Activated naive CD4-positive, alpha-beta T cell treated with anti-CD3 and anti-CD28 coated beads, Interleukin-2, amount 50 U/mL, for 16 hours (primary cell): ENCODE measurements at regions not wholly inside any gene's neighbourhood (a gene's known extent, or its start where the extent isn't known, plus 50 kb on each side); places are given as distances from the start of the nearest gene placed in this dataset.
"Not testable (repeated sequence)": the region's sequence is repeated elsewhere in the genome, so short reads cannot be mapped to it uniquely, and the experiment has no call there.

ENCODE experiments used
- DNase-seq: peaks from one replicate; pipeline ENCODE4 v3.0.0-alpha.2; 2020

DNA sequence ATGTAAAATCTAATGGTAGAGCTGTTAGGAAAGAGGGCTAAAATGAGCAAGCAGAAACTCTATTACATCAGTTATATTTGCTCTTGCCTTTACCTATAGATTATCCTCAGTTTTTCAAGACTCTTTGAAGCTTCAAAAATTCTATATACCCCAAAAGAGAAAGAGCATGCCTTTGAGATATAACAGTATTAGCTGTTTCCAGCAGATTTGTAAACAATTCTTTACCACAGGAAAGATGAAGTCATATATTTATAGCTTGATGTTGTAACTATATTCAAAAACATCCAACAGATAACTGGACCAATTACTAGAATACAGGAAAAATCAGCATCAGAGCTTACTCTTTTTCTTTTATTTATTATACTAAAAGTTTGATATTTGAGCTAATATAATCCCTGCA lies 416.2 kb upstream of the TPK1 start:
- no peak for DNase-seq

DNA sequence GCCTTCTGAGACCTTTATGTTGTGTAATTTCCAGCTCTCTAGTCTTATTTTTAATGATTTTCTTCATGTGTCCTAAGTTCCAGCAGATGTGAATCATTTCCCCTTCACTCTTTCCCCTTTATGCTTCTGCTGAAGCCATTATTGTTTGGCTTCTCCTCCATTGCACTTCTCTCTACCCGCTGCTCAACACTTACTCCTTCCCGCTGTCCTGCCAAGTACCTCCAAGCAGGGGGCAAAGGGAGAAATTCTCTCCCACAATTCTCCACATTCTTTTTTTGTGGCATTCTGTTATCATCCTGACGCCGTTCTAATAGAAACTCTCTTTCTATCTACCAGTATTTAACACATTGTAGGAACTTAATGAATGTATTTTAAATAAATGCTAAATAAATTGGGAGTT lies 388.9 kb upstream of the TPK1 start:
- no peak for DNase-seq

DNA sequence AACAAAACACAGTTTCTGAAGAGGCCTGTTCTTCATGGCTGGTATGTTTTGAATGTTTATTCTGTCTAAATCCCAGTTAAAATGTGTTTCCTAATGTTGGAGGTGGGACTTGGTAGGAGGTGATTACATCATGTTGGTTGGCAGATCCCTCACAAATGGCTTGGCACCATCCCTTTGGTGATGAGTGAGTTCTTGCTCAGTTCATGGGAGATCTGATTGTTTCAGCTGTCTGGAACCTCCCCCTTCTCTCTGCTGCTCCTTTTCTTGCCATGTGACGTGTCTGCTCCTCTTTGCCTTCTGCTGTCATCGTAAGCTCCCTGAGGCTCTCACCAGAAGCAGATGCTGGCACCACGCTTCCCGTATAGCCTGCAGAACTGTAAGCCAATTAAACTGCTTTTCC lies 383.6 kb upstream of the TPK1 start:
- no peak for DNase-seq

DNA sequence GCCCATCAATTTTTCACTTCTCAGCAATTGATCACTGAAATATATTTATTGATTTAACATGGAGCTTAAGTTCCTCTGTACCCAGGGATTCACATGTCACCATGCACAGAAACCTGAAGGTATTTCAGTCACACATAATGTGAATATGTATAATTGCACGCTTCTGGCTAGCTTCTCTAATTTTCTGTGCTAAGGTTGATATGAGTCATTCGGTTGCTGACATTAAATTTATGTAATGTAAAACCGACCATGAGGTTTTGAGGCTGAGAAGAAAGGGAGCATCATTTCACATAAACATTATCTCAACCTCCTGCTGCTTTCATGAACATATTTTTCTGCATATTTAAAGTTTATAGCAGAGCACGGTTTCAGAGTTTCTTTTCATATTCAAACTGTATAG lies 381.0 kb upstream of the TPK1 start:
- DNase-seq: no peak

DNA sequence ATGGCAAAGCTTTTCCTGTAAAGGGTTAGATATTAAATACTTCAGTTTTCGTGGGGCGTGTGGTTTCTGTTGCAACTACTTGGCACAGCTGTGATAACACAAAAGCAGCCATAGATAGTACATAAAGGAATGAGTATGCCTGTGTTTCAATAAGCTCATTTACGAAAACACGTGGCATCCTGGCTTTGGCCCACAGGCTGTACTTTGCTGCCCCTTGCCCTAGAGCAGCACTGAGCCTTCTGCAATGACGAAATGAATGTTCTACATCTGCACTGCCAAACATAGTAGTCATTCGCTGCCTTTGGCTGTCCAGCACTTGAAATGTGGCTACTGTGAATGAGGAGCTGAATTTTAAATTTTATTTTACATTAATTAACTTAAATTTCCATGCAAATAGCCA lies 376.2 kb upstream of the TPK1 start:
- no peak for DNase-seq

DNA sequence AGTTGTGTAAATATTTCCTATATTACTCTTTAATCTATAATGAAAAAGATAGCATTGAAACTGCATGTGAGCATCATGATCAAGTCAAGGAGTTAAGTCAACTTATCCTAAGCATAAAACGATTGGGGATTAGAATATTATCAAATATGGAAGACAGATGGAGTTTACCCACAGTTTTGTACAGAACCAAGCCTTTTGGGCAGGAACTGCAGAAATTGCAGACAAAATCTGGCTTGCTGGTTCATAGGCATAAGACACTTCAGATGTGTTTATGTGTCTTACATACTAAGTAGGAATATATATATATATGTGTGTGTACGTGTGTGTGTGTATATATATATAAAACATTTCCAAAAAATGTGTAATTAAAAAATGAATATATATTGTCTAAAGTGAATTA lies 375.4 kb upstream of the TPK1 start:
- no peak for DNase-seq

DNA sequence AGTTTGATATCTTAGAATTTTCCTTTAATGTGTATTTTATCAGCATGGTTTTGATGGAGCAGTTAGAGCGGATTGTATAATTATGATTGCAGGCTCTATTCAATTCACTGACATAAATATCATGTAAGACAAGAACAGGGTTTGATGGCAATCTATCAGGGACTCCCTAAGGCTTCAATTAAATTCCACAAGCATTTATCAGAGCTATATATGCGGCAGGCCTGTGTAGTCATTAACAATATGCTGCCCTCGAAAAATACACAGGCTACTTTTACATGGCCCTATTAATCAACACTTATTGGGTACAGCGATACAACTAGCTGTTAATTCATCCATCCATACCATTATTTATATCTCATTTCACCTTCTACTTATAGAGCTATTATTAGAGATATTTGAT lies 358.1 kb upstream of the TPK1 start:
- DNase-seq: no peak

DNA sequence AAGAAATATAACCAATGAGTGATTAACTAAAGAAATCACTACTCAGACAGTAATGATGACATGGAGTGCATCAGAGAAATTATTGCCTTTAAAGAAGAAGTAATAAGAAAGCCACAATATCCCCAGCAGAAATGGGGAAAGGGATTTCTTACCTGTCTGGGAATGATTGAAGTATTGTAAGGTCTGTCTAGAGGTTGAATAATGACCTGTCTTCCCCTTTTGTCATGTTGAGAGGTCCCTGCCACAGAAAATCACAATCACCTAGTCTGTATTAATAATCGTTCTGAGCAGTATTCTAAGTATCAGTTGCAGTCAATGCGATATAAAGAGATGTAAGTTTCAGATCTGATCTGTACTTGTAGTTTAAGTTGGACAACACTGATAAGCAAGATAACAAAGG lies 349.1 kb upstream of the TPK1 start:
- no peak for DNase-seq

DNA sequence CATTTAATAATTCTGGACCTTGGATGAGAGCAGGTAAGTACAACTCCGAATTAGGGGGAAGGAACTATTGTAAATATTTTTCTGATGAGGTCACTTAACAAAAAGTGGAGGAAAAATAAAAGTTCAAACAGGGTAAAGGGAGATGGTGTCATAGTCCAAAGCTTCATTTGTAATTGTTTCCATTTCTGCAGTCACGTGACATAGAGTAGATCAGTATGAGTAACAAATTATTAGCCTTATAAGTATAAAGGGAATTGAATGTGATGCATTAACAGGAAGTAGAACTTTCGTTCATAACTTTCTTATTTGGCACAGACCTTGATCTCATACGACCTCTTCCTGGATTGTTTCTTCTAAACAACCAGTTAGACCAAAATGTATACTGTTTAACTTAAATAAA lies 347.2 kb upstream of the TPK1 start:
- DNase-seq: no peak

DNA sequence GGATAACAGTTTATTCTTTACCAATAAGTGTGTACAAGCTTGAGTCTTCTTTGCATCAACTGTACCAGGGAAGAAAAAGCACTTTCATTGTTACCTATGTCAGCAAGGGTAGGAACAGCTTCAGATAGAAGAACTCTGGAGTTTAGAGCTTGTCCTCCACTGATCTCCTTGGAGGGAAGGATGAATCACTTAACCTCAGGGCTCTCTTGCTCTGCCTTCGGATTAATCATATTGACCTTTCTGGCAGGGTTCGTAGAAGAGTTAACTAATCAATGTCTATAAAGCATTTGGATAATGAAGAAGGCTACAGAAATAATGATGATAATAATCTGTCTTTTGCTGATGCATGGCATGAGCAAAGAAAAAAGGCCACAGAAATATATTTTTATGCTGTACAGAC lies 339.5 kb upstream of the TPK1 start:
- DNase-seq: no peak

DNA sequence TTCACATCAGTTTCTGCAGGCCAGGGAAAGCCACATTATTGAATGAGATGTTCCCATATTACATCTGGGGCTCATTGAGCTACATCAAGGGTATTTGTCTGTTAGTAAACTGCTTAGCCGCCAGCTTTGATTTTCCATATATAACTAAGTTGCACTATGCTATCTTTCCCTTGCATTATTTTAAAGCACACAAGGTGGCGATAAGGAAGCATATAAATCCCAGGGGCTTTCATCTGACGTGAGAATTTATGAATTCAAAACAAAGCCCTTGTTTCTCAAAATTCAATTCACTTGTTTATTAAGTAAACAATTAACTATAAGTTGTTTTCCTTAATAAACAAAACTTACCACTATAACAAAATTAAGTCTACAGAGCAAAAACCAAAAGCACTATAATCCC lies 334.1 kb upstream of the TPK1 start:
- DNase-seq: no peak

DNA sequence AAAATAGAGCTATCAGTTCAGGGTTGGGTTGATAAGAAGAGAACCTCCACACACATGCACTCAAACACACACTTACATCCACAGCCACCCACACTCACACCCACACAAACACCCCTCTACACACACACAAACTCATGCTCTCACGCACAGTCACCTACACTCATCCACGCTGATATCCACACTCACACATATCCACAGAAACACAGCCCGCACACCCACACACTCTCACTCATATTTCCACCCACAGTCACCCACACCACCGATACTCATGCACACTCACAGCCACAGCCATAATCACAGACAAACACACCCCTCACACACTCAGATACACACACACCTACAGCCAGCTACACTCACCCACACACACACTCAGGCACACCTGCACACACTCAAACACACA lies 333.0 kb upstream of the TPK1 start:
- DNase-seq: no peak

DNA sequence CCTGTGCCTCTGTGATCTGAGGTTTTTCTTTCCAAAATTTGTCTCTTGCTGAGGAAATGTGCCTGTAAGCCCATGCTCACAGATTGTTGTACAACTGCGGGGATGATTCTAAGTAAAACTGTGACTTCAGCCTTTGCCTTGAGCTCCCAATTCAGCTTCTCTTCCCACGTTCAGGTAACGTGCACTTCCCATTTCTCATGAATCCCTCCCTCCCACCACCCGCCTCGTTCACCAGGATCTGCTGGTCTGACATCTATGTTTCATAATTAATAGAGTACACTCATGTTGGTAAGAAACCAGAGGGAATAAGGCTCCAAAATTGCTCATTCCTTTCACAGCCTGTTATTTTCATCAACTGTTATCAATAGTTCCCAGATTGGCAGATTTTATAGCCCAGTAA lies 332.6 kb upstream of the TPK1 start:
- DNase-seq: no peak

DNA sequence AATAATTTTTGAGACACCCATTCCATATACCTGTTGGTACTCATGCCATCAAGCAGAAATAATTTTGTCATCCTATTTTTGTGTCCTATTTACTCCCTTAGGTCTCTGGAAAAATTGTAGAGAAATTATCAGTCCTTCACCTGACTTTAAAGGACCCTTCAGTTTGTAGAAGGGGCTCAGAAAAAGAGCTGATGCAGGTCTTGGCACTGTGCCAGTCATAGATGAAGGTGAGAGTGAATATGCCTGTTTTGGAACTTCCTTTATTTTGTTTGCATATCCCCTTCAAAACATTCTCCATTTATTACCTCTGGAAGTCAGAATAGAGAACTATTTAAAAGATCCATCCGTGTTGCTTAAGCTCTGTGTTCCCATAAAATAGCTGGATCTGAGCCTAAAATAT lies 321.0 kb upstream of the TPK1 start:
- no peak for DNase-seq

DNA sequence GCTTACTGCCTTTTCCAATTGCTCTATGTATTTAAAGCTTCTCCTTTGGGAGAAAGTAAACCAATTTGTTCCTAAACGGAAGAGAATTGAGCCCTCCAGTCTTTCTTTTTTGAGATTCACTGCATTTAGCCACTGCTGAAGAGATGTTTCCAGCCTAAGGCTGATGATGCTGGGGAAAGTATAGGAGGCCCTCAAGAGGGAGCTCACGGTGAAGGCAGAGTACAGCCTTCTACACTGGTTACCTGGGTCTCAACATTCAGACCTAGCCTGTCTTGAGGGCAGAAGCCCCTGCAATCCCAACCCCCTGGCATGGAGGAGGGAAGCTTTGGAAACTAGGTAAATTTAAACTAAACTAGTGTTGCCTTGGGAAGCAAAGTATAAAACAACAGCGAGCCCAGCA lies 316.7 kb upstream of the TPK1 start:
- DNase-seq: no peak

DNA sequence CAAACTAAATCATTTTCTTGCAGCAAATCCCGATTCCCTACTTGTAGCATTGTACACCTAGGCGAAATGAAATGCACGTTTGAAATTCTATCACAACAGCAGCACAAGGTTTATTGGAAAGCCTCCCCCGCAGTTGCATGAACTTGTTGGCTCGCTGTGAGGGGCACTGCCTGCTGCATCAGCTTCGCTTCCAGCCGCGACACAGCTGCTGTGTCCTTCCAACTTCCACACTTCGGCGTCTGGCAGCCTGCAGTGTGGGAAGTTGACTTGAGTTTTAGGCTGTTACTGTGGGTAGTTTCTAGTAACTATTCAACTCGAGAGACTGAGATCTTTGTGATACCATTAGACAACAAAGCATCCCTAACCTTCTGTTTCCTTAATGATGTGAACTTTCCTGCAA lies 315.8 kb upstream of the TPK1 start:
- no peak for DNase-seq

DNA sequence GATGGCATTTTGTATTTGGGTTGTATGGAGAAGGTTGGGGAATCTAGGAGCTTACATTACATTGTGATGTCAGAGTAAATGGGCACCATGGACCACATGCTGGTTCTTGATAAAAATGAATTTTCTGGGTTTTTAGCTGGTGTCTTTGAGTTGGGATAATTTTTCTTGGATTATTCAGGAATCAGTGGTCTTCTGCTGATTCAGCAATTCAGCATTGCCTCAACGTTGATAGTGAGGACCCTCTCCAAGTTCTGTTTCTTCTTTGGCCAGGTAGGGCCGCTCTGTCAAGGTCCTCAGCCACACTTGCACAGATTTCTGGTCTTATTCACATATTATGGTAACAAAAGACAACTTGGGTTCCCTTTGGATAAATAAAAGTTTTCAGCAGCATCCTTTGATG lies 312.0 kb upstream of the TPK1 start:
- DNase-seq: no peak

DNA sequence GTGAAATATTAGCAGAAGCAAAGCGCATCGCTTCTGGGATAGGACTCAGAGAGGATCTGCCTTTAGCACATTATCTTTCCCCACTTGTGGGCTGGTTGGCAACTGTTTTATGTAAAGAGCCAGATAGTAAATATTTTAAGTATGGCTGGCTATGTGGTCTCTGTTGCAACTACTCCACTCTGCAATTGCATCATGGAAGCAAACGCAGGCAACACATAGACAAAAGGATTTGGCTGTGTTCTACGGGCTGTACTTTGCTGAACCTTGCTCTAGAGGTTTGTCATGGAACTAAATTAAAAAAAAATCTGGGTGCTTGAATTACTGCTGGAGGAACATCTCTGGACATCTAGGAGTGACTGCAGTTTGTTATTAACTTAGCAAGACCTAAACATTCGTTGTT lies 307.8 kb upstream of the TPK1 start:
- no peak for DNase-seq

DNA sequence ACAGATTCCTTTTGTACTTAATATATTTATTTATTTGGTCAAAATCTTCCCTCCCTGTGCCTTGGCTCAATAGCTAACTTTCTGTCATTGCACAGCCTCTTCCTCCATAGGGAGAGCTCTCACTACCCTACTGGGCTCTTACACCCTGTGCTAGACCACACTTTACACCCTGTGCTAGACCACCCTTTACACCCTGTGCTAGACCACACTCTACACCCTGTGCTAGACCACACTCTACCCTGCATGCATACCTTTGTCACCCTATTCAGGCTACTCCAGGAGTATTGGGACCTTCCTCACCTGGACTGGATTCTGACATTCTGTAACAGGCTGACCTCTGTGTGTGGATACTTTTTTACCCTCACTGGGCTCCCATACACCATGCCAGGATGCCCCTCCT lies 298.5 kb upstream of the TPK1 start:
- no peak for DNase-seq

DNA sequence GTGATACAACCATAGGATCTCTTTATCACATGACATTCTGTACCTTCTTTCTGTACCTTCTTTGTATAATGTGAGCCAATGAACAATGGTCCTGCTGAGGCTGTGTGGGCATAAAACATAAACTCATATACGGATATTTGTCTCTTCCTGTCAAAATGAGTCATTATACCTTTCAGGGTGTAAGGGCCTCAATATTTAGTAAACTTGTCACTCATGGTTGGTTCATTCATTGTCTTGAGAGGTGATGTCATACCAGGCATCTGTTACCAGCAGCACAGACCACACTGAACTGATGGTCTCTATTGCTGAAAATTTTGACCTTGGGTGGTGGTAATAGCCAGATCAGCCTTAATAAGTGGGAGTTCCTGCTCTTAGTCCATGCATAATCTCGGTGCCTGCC lies 287.6 kb upstream of the TPK1 start:
- no peak for DNase-seq

DNA sequence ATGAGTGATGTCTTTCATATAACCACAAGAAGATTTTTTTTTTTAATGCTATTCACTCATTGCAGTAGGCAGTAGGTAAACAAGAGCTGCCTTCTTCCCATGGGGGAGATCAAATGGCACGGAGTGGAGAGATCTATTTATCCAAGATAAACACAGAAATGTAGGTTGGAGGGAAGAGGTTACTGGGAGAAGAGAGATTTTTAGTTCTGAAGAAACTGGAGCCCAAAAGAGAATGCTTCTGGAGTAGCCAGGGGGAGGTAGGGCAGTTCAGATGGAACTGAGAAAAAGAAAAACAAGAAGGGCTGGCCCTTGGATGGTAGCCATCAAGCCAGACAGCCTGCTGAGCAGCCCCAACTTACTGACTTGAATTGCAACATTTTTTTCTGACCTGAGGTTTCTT lies 270.1 kb upstream of the TPK1 start:
- DNase-seq: no peak

DNA sequence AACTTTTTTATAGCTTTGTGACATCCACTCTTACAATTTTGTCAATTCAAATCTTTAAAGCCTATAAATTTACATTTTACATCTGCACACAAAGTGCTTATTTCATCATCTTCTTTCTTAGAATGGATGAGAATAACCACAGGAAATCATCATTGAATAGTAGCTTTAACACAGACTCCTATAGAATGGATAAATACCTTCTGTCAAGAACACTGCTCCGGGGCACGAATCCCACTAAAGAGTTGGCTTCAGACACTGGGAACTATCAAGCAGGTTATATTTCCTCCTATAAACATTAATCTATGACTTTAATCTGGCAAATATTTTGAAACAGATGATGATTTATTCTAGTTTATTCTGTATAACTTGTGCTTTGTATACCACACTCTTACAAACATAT lies 269.7 kb upstream of the TPK1 start:
- DNase-seq: no peak

DNA sequence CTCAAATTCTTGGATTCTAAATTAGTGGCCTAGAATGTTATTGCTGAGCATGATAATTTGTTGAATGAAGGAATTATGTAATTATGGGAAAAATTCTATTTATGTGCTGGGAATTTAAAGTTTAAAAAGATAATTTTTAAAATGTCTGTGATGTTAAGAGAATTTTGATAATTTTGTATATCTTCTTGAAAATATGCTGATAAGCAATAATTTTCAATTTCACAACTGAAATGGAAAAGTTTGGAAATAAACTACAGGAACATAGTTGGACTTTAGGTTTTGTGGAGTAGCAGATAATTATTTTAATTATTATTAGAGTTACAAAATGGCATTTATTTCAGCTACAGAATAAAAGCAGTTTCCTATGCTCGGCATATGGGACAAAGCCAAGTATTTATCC lies 268.5 kb upstream of the TPK1 start:
- no peak for DNase-seq

DNA sequence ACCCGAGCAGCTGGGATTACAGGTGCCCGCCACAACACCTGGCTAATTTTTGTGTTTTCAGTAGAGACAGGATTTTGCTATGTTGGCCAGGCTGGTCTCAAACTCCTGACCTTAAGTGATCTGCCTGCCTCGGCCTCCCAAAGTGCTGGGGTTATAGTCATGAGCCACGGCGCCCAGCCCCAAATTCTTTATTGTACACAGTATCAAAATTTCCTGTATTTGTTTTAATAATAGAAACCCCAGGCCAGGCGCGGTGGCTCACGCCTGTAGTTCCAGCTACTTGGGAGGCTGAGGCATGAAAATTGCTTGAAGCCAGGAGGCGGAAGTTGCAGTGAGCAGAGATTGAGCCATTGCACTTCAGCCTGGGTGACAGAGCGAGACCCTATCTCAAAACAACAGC lies 266.3 kb upstream of the TPK1 start:
- DNase-seq: not testable (repeated sequence)

DNA sequence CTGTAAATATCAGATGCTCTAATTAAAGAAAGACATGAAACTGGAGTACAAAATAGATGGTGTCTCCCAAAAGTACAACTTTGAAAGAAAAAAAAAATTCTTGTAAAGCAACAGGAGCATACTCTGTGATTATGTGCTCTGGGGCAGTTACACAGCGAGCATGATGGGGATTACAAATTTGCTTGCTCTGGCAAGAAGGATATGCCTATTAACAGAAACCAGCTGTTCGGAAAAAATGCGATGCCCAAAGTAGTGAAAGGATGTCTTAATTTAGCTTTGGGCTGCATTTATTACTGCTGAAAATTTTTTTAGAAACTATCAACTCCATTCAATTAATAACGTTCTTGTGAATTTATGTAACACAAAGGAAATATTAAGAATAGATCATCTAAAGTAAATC lies 256.9 kb upstream of the TPK1 start:
- no peak for DNase-seq

DNA sequence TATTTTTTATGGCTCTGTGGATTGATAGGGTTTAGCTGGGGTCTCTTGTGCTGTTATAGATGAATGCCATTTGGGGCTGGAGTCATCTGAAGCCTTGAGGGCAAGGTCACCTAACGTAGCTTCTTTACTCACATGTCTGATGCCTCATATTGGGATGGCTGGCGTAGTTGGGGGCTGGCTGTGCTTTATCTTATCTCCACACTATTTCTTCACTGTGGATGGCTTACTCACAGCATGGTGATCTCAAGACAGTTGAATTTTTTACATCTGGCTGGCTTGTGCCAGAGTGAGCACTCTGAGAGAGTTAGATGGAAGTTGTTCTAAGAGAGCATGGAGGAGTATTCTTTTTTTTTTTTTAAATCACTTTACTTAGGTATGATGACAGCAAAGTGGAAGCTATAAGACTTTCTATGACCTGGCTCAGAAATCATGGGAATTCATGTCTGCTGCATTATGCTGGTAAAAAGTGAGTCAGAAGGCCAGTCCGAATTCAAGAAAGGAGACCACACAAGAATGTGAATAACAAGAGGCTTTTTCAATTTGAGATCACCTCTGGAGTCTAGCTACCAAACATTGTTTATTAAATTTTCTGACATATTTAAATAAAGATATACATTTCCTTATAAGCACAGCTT lies 252.4 kb upstream of the TPK1 start:
- DNase-seq: no peak
